Lung (tissue), 11 donors: ENCODE measurements at regions not wholly inside any gene's neighbourhood (a gene's known extent, or its start where the extent isn't known, plus 50 kb on each side); places are given as distances from the start of the nearest gene placed in this dataset.

Experiments used
- ATAC-seq: fragments of 200-7000 bp; cut with Tn5 transposase; one replicate; pipeline ENCODE4 v1.9.1; 2020; ENCODE audit warnings: moderate number of reproducible peaks; ENCODE audit not compliant: insufficient read depth, low FRiP score
- DNase-seq, 3 donors: peaks; one replicate each; pipeline ENCODE4 v3.0.0-alpha.2; 2013 to 2017
- H3K27ac ChIP-seq, 2 donors: one replicate each; pipeline ENCODE4 v1.5.1; 2013; ENCODE audit warnings: mild to moderate bottlenecking in 2 of 2, moderate library complexity in 2 of 2, control low read depth in 1 of 2, inconsistent platforms in 1 of 2, low read depth in 1 of 2, low read length in 1 of 2
- H3K27me3 ChIP-seq, 3 donors: one replicate each; pipeline ENCODE4 v1.5.1; 2013; ENCODE audit warnings: low read length in 2 of 3; ENCODE audit not compliant: control insufficient read depth in 3 of 3, insufficient read depth in 3 of 3
- H3K36me3 ChIP-seq, 4 donors: one replicate each; pipeline ENCODE4 v1.5.1; 2013; ENCODE audit warnings: low read length in 4 of 4, mild to moderate bottlenecking in 1 of 4, moderate library complexity in 1 of 4; ENCODE audit not compliant: control insufficient read depth in 4 of 4, insufficient read depth in 4 of 4
- H3K4me1 ChIP-seq, 5 donors: one replicate each; pipeline ENCODE4 v1.5.1; 2013; ENCODE audit warnings: low read length in 5 of 5, mild to moderate bottlenecking in 2 of 5, moderate library complexity in 1 of 5; ENCODE audit not compliant: control insufficient read depth in 5 of 5, insufficient read depth in 5 of 5
- H3K4me3 ChIP-seq: one replicate; pipeline ENCODE4 v1.5.1; 2013; ENCODE audit warnings: mild to moderate bottlenecking, control low read depth, moderate library complexity
- H3K9ac ChIP-seq, 2 donors: one replicate each; pipeline ENCODE4 v1.5.1; 2013; ENCODE audit warnings: low read length in 2 of 2, control low read depth in 1 of 2; ENCODE audit not compliant: insufficient read depth in 1 of 2
- H3K9me3 ChIP-seq, 4 donors: one replicate each; pipeline ENCODE4 v1.5.1; 2013; ENCODE audit warnings: low read length in 3 of 4, mild to moderate bottlenecking in 1 of 4, moderate library complexity in 1 of 4; ENCODE audit not compliant: control insufficient read depth in 4 of 4, insufficient read depth in 3 of 4
- CTCF ChIP-seq: IDR thresholded peaks from 2 replicates; pipeline ENCODE4 v1.5.1; 2012; ENCODE audit warnings: mild to moderate bottlenecking; ENCODE audit errors: control extremely low read depth, extremely low read depth
- WGBS, 2 donors: extraction: QIAGEN DNeasy Blood & Tissue Kit; methylation state at CpG; one replicate each; pipeline ENCODE4 v1.1.7; 2013; 5-methylcytosine and 5-hydroxymethylcytosine counted together
- donor health status: control.
- donor health status: control.
- donor health status: Bipolar disorder and iron deficiency.
- donor health status: healthy.
- donor health status: DM: yes; HTN: yes; CAD: no.

GRCh38 chr2:44839771-44840502 is 101.6 kb upstream of the SIX3 start:
- Histone ChIP-seq H3K9ac (no peak overlapping the region), H3K9me3 (peaks cover 0 to 3% (median 0%) of the 10 kb centered on the region in 4 donors), H3K27me3 (no peaks in the 10 kb centered on the region), H3K27ac (no peak overlapping the region), H3K4me1 (peaks cover 0 to 29% (median 0%) of the 10 kb centered on the region in 5 donors), H3K36me3 (no peaks in the 10 kb centered on the region), H3K4me3 (no peak overlapping the region)
- TF ChIP-seq CTCF = no peak
- WGBS, 2 donors = 63 to 75% methylated on average over 10 of the region's 10 CpGs
- ATAC-seq (no peak), DNase-seq (peak; percentile 39 to 88 (median 77))

- WGBS, 2 donors = 76 to 81% methylated on average over 1 of the region's 1 CpG
- no peak for DNase-seq
- Histone ChIP-seq H3K27me3 (no peaks in the 10 kb centered on the region), H3K9ac (no peak overlapping the region), H3K9me3 (no peaks in the 10 kb centered on the region), H3K27ac (no peak overlapping the region), H3K36me3 (no peaks in the 10 kb centered on the region), H3K4me1 (peaks cover 0 to 29% (median 0%) of the 10 kb centered on the region in 5 donors), H3K4me3 (no peak overlapping the region)
- no peak for TF ChIP-seq CTCF
- ATAC-seq = no peak
Observed at GRCh38 chr2:44840503-44840850, 101.0 kb upstream of the SIX3 start.

GRCh38 chr2:44843086-44843485 is 98.4 kb upstream of the SIX3 start:
- WGBS, 2 donors = 77% methylated on average over 7 of the region's 7 CpGs
- no peak for ATAC-seq
- no peak overlapping the region for H3K4me3 ChIP-seq
- H3K27ac ChIP-seq = no peak overlapping the region
- no peaks in the 10 kb centered on the region for H3K36me3 ChIP-seq
- peaks cover 0 to under 1% (median 0%) of the 10 kb centered on the region in 4 donors for H3K9me3 ChIP-seq
- TF ChIP-seq CTCF = no peak
- peak in 2 of 3 donors; percentile 18 to 40 for DNase-seq
- H3K4me1 ChIP-seq = peaks cover 0 to 29% (median 0%) of the 10 kb centered on the region in 5 donors
- H3K9ac ChIP-seq = no peak overlapping the region
- H3K27me3 ChIP-seq = no peaks in the 10 kb centered on the region
